CD4-positive, alpha-beta T cell (primary cell): ENCODE measurements at regions not wholly inside any gene's neighbourhood (a gene's known extent, or its start where the extent isn't known, plus 50 kb on each side); places are given as distances from the start of the nearest gene placed in this dataset.

ENCODE experiments used
- ATAC-seq: fragments of 200-7000 bp; cut with Tn5 transposase; one replicate; pipeline ENCODE4 v1.10.0; 2022; ENCODE audit warnings: mild to moderate bottlenecking; ENCODE audit not compliant: poor library complexity
- CTCF ChIA-PET: fragments of 350-600 bp; sonication (Branson Sonifier 250); formaldehyde crosslinking; loops from one replicate; lab custom pipeline; 2021; ENCODE audit warnings: antibody characterized with exemption, inconsistent platforms; lab: Charles Lee
- POLR2A ChIA-PET: fragments of 350-600 bp; sonication (Branson Sonifier 250); formaldehyde crosslinking; loops from one replicate; lab custom pipeline; 2021; ENCODE audit warnings: antibody characterized with exemption, inconsistent platforms; lab: Charles Lee
- DNase-seq, 14 experiments: peaks; one replicate each; pipeline ENCODE4 v3.0.0-alpha.2; 2013 to 2020; ENCODE audit warnings: mixed read lengths in 2 of 14
- H3K27ac ChIP-seq, 2 donors: one replicate each; pipeline versions ENCODE4 v1.5.1 to v1.7.0; 2013; ENCODE audit warnings: low read length in 2 of 2, low read depth in 1 of 2, mild to moderate bottlenecking in 1 of 2
- H3K27me3 ChIP-seq, 2 experiments: 1 replicate in 1 of 2; 2 replicates in 1 of 2; pipeline versions ENCODE4 v1.6.1 to v1.7.0; 2013; ENCODE audit warnings: low read length in 2 of 2, control low read depth in 1 of 2, mild to moderate bottlenecking in 1 of 2, moderate library complexity in 1 of 2; ENCODE audit not compliant: insufficient read depth in 2 of 2, control insufficient read depth in 1 of 2
- H3K36me3 ChIP-seq: one replicate; pipeline ENCODE4 v1.6.1; 2013; ENCODE audit warnings: low read length, control low read depth; ENCODE audit not compliant: insufficient read depth
- H3K4me1 ChIP-seq: one replicate; pipeline ENCODE4 v1.6.1; 2013; ENCODE audit warnings: low read length, control low read depth; ENCODE audit not compliant: insufficient read depth
- H3K4me3 ChIP-seq: one replicate; pipeline ENCODE4 v1.5.1; 2013; ENCODE audit warnings: mild to moderate bottlenecking, low read length, moderate library complexity
- H3K9me3 ChIP-seq, 2 experiments: 1 replicate in 1 of 2; 2 replicates in 1 of 2; pipeline versions ENCODE4 v1.6.1 to v1.7.0; 2013; ENCODE audit warnings: low read length in 2 of 2, mild to moderate bottlenecking in 2 of 2, control low read depth in 1 of 2, moderate library complexity in 1 of 2; ENCODE audit not compliant: control insufficient read depth in 1 of 2, insufficient read depth in 1 of 2
- H3K27ac Mint-ChIP-seq: one replicate; pipeline ENCODE4 v1.8.0; 2020; ENCODE audit warnings: mixed read lengths
- H3K27me3 Mint-ChIP-seq: one replicate; pipeline ENCODE4 v1.8.0; 2021; ENCODE audit warnings: mixed read lengths
- H3K36me3 Mint-ChIP-seq: one replicate; pipeline ENCODE4 v1.8.0; 2021; ENCODE audit warnings: low read depth, mixed read lengths
- H3K4me1 Mint-ChIP-seq: one replicate; pipeline ENCODE4 v1.8.0; 2021; ENCODE audit warnings: low read depth, mixed read lengths
- H3K4me3 Mint-ChIP-seq: one replicate; pipeline ENCODE4 v1.8.0; 2020; ENCODE audit warnings: mild to moderate bottlenecking, mixed read lengths
- H3K9me3 Mint-ChIP-seq: one replicate; pipeline ENCODE4 v1.8.0; 2020; ENCODE audit warnings: mixed read lengths
- intact Hi-C, 2 experiments: fragments of 100-400 bp; cut with DNase I in 1 of 2; cut with micrococcal nuclease in 1 of 2; formaldehyde crosslinking; loops; one replicate each; pipeline versions ENCODE4 v1.15.1 to v1.9.0; 2023 to 2025; cut with DNase I, micrococcal nuclease
- TF ChIP-seq, protein P1 (sequence below): fragments of 200-600 bp; IDR thresholded peaks from one replicate; pipeline ENCODE4 v1.8.0; 2022; ENCODE audit warnings: antibody characterized with exemption, mild to moderate bottlenecking

- intact Hi-C loops = no loop called here
- no peaks in the 10 kb centered on the region for H3K27me3 Mint-ChIP-seq
- H3K27ac Mint-ChIP-seq = no peak overlapping the region
- Histone ChIP-seq H3K27me3 (no peaks in the 10 kb centered on the region), H3K9me3 (peaks cover 0 to 3% of the 10 kb centered on the region in 2 experiments), H3K4me3 (no peak overlapping the region), H3K4me1 (no peaks in the 10 kb centered on the region), H3K27ac (no peak overlapping the region), H3K36me3 (no peaks in the 10 kb centered on the region)
- H3K9me3 Mint-ChIP-seq = no peaks in the 10 kb centered on the region
- TF ChIP-seq, protein P1, sequence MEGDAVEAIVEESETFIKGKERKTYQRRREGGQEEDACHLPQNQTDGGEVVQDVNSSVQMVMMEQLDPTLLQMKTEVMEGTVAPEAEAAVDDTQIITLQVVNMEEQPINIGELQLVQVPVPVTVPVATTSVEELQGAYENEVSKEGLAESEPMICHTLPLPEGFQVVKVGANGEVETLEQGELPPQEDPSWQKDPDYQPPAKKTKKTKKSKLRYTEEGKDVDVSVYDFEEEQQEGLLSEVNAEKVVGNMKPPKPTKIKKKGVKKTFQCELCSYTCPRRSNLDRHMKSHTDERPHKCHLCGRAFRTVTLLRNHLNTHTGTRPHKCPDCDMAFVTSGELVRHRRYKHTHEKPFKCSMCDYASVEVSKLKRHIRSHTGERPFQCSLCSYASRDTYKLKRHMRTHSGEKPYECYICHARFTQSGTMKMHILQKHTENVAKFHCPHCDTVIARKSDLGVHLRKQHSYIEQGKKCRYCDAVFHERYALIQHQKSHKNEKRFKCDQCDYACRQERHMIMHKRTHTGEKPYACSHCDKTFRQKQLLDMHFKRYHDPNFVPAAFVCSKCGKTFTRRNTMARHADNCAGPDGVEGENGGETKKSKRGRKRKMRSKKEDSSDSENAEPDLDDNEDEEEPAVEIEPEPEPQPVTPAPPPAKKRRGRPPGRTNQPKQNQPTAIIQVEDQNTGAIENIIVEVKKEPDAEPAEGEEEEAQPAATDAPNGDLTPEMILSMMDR = no peak
- CTCF ChIA-PET = no interaction called here
- POLR2A ChIA-PET = no interaction called here
- ATAC-seq = no peak
- DNase-seq = no peak
- no peaks in the 10 kb centered on the region for H3K36me3 Mint-ChIP-seq
- H3K4me1 Mint-ChIP-seq = no peaks in the 10 kb centered on the region
- no peak overlapping the region for H3K4me3 Mint-ChIP-seq
These were observed 582.0 kb downstream of the SPRY1 start for GRCh38 chr4:123978637-123979036.

DNA sequence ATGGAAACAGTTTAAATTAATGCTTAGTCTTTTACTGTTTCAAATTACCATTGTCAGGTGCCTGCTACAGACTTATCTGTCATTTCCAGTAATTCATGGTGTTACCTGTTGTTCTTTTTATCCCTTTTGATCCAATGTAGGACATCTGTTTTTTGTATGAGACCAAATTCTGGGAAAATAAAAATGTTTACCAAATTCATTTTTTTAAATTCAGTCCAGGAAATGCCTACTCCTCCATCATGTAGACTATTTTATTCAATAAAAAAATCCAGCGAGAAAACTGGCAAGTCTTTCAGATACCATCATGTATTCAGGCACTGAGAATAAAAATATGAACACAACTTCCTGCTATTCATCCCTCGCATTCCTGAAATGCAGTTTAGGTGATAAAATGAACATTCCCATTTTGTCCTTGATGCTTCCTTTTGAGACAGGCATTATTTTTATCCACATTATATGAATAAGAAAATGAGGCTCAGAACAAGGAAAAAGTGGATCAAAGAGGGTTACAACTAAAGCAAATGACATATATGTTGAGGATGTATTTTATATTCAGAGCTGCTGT is 584.2 kb downstream of the SPRY1 start:
- no peaks in the 10 kb centered on the region for H3K27me3 Mint-ChIP-seq
- H3K9me3 Mint-ChIP-seq = no peaks in the 10 kb centered on the region
- intact Hi-C loops = loop anchor here in 1 of 2 experiments (2.0 kb wide), 1 partner anchor 52 kb away; no protein-coding TSS in a partner anchor
- H3K27me3 ChIP-seq = no peaks in the 10 kb centered on the region
- no peak overlapping the region for H3K4me3 Mint-ChIP-seq
- CTCF ChIA-PET = no interaction called here
- DNase-seq = no peak
- no peaks in the 10 kb centered on the region for H3K4me1 Mint-ChIP-seq
- peaks cover 0 to 3% of the 10 kb centered on the region in 2 experiments for H3K9me3 ChIP-seq
- no peak for ATAC-seq
- H3K36me3 Mint-ChIP-seq = no peaks in the 10 kb centered on the region
- H3K4me1 ChIP-seq = no peaks in the 10 kb centered on the region
- POLR2A ChIA-PET = no interaction called here
- H3K27ac ChIP-seq = no peak overlapping the region
- H3K27ac Mint-ChIP-seq = no peak overlapping the region
- TF ChIP-seq, protein P1 = no peak
- H3K36me3 ChIP-seq = no peaks in the 10 kb centered on the region
- no peak overlapping the region for H3K4me3 ChIP-seq

DNA sequence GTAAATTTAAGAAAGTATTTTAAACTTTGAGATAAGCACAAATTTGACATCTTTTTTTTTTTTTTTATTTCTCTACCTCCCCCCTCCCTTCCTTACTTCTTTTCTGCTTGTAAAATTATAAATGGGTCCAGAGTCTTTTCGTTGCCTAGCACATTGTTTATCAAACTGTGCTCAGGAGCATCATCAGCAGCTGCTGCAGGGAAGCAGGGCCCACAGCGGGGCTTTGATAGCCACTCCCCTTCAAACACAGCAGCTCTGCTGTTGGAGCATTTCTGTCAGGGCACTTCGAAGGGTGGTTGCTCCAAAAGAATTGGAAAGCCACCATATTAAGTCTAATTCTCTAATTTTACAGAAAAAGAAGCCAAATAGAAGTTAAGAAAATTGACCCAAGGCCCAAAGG is 588.3 kb downstream of the SPRY1 start:
- Histone ChIP-seq H3K36me3 (no peaks in the 10 kb centered on the region), H3K27me3 (no peaks in the 10 kb centered on the region), H3K9me3 (no peaks in the 10 kb centered on the region), H3K27ac (no peak overlapping the region), H3K4me3 (no peak overlapping the region), H3K4me1 (no peaks in the 10 kb centered on the region)
- Mint-ChIP-seq H3K27ac (no peak overlapping the region), H3K36me3 (no peaks in the 10 kb centered on the region), H3K4me3 (no peak overlapping the region), H3K4me1 (no peaks in the 10 kb centered on the region), H3K27me3 (no peaks in the 10 kb centered on the region), H3K9me3 (no peaks in the 10 kb centered on the region)
- ChIA-PET POLR2A (no interaction called here), CTCF (no interaction called here)
- TF ChIP-seq, protein P1 = no peak
- DNase-seq = no peak
- no peak for ATAC-seq
- intact Hi-C loops = no loop called here
